ENCODE measurements at regions not wholly inside any gene's neighbourhood (a gene's known extent, or its start where the extent isn't known, plus 50 kb on each side); places are given as distances from the start of the nearest gene placed in this dataset.

DNA sequence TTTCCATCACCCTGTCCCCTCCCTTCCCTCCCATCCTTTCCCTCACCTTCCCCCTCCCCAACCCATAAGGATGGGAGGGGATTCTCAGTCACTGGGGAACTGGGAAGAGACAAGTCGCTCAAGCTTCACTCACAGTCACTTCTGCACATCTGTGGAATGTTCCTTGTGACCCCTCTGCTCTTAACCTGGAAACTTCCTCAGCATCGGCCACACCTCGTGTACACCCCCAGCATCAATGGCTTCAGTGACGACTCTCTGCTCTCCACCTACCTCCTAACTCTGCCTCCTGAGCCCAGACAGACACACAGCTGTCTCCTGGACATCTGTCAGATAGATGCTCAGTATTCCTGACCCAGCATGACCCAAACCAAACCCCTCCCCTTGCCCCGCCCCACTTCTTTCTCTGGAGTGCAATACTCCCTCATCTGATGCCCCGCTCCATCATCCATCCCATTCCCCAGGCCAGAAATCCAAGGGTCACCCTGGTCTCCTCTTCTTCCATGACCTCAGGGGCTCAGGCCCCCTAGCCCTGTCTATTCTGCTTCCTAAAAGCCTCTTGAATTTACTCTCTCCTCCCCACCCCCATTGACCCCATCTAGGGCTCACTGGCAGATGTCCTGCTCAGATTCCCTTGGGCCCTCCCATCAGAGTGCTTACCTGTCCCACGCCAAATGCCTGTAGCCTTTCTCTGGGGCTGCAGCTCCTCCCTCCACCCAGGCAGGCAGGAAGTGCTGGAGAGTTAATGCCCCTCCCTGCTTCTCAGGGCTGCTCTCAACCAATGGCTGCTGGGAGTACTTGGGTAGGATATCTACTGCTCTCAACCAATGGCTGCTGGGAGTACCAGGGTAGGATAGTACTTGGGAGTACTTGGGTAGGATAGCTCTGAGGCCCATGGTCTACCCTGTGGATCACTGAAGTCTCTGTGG lies 83.1 kb upstream of the CSF3R start:
- intact Hi-C loops (cut with DNase I), result no loop called here
- DNase-seq, result peak in 1 of 10 donors; percentile 27

DNA sequence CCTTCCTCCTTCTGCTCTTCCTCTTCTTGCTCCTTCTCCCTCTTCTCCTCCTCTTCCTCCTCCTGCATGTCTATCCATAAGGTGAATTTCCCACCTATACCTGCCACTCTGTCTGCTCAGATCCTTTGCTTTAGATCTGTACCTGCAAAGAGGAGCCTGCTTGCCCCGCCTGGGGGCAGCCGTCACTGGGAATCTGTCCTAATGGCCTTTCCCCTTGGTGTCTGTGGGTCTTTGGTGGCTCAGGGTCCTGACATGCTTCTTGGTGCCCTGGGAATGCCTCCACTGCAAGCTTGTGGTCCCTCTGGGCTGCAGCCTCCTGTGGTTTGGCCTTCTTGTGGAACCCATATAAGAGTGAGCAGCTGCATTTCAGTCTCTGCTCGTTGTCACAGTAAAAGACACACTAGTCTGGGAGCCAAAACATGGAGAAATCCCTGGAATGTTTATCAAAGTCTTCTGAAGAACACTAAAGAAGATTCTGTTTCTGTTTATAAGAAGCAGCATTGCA lies 79.5 kb upstream of the CSF3R start:
- DNase-seq, result peak in 1 of 10 donors; percentile 8
- intact Hi-C loops (cut with DNase I), result no loop called here

DNA sequence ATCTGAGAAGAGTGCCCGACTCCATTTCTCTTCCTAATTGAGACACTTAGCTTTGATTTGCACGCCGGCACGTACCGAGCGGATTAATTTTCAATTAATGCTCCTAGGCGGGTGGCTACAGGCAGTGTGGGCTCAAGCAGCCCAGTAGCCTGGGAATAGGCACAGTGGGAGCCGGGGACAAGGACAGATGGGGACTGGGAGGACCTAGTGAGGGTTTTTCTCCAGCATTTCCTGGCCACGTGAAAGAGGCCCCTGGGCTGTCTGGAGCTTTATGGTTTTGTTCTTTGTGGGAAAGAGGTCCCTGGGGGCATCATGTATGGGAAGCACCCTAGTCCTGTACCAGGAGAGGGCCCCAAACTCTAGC lies 78.6 kb upstream of the CSF3R start:
- peak in 1 of 10 donors; percentile 30 for DNase-seq
- intact Hi-C loops (cut with DNase I), result no loop called here

DNA sequence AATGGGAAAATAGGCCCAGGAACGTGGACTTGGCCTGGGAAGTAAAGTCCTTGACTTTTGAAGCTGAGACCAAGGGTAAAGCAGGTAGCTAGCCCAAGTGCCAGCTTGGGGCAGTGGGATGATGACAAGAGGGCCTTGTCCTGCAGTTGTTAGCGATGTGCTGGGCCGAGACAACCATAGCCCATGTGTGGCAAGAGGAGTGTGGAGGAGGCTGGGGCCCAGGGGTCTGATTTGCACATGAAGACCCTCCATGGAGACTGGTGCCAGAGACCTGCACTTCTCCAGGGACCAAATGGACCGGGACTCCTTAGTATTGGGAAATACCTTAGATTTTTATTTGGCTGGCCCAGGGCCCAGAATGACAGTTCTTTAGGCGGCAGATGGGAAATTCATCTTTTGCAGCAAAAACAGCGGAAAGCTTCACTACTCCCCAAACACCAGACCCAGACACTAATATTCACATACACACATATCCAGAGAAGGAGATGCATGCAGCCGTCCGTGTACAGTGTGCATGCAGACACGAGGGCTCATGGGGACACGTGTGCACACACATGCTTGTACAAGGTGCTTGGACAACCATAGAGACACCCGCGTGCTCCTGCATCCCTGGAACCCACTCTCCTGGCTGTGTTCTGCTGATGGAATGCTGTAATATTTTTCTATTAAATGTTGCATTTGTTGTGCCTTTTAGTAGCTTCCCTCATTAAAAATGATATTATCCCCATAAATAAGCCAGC lies 78.1 kb upstream of the CSF3R start:
- intact Hi-C loops (cut with DNase I), result no loop called here
- peak in 1 of 10 donors; percentile 44 for DNase-seq

DNA sequence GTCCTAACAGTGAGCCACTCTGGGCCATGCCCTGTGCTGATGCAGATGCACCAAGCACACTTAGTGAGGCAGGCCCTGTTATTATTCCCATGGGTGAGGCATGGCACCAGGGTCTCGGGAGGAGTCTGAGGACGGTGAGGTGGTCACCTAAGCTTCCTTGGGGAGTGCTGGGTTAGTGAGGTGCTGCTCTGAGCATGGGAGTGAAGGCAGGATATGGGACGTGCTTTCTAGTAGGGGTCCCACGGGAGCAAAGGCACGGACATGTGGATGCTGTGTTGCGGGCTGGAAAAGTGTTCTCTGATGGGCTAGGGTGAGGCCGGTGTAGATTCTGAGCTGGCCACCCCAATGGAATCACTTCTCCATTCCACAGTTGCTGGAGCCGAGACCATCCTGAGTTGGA lies 77.5 kb upstream of the CSF3R start:
- peak in 1 of 10 donors; percentile 47 for DNase-seq
- intact Hi-C loops (cut with DNase I), result no loop called here

DNA sequence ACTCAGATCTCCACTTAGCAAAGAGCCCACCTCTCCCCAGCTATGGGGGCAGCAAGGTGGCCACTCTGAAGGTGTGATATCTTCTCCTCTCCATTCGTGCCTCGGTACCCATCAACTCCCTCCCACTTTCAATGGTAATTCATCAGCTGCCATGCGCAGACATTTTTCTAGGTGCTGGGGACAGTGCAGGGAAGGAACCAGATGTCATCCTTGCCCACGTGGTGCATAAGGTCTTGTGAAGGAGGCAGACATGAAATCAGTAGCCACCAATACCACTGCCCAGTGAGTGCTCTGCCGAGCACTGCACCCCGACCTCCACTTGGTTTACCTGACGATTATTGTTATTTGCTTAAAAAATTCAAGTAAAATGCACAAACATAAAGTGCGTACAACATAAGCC lies 76.3 kb upstream of the CSF3R start:
- intact Hi-C loops (cut with DNase I), result no loop called here
- peak in 1 of 10 donors; percentile 36 for DNase-seq

DNA sequence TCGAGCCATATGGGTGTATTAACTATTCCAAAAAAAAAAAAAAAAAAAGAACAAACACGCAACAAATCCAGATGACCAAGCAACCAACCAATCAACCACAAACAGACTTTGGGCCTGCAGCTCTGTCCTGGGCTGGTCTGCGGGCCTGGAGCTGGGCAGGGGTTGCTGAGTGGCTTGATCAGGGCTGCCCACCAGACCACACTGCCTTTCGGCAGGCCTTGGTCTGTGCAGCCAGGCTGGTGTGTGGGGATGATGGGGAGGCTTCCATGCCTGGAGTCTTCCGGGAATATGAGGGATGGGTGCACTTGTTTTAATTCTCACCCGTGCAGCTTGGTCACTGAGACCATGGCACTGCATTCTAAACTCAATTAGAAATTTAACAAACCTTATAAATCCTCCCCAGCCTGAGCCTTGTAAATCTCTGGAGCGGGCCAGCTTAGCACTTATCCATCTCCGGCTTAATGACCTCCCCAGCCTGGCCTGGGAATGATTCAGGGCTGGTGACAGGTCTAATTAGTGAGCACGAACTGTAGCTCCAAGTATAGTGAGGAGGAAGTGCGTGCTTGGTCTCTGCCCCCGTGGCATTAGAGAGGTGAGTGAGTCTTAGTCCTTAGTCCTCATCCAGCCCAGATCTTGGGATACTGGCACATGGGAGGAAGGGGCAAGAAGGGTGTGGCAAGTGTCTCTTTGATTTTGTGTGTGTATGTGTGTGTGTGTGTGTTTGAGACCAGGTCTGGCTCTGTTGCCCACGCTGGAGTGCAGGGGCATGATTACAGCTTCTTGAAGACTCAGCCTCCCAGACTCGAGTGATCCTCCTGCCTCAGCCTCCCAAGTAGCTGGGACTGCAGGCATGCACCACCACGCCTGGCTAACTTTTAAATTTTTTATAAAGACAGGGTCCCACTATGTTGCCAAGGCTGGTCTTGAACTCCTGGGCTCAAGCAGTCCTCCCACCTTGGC lies 74.6 kb upstream of the CSF3R start:
- intact Hi-C loops (cut with DNase I), result no loop called here
- peak in 1 of 10 donors; percentile 31 for DNase-seq

DNA sequence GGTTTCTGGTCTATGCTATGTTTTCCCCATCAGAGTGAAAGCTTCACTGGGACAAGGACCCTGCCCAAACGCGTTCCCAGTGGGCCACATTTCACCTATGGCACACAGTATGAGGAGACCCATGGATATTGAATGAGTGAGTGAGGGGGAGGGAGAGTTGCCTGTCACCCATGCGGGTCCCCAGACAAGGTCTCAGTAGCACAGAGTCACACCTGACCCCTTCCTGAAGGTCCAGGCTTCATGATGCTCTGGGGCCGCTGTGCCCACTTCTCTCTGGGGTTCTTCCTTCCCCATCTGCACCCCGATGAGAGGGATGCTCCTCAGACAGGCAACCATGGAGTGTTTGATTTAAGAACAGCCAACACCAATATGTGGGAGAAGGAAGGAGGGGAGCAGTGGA lies 72.3 kb upstream of the CSF3R start:
- DNase-seq, result peak in 1 of 10 donors; percentile 30
- intact Hi-C loops (cut with DNase I), result no loop called here

DNA sequence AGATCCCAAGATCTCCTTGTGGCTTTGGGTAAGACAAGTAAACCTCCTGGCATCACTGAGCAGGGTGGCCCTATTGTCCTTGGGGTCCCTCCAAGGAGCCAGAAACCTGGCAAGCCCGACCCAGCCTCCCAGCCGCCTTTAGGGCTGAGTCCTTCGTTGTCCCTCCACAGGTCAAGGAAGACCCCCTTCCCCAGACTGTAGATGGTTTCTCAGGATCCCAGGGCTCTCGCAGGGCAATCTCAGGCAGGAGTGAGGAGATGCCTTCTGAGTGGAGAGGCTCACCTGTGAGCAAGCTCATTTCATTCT lies 71.6 kb upstream of the CSF3R start:
- intact Hi-C loops (cut with DNase I), result no loop called here
- peak in 1 of 10 donors; percentile 32 for DNase-seq

DNA sequence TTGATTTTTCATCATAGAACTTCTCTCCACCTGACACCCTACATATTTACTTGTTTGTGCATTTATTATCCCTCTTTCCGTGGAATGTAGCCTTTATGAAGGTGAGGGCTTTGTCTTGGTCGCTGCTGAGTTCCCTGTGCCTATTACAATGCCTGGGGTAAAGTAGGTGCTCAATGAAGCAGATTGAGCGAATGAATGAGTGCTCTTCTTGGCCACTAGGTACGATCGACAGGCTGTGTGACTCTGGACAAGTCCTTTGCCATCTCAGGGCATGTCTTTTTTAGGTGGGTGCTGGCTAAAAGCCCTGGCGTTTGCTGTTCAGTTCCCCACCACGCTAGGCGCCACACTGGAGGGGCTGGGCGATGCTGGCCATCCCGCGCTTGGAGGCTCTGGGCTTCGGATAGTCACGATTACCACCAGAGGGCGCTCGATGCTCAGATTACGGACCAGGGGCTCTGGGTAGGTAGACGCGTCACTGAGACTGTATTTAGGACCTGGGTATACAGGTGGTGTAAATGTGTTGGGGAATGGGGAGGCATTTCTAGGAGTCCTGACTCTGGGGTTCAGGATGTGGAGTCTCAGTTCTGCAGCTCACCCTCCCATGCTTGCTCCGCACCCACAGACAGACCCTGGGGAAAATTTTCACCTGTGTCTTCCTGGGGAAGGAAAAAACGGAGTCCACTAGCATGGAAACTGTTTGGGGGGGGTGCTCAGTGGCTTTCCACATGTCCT lies 71.0 kb upstream of the CSF3R start:
- intact Hi-C loops (cut with DNase I), result no loop called here

DNA sequence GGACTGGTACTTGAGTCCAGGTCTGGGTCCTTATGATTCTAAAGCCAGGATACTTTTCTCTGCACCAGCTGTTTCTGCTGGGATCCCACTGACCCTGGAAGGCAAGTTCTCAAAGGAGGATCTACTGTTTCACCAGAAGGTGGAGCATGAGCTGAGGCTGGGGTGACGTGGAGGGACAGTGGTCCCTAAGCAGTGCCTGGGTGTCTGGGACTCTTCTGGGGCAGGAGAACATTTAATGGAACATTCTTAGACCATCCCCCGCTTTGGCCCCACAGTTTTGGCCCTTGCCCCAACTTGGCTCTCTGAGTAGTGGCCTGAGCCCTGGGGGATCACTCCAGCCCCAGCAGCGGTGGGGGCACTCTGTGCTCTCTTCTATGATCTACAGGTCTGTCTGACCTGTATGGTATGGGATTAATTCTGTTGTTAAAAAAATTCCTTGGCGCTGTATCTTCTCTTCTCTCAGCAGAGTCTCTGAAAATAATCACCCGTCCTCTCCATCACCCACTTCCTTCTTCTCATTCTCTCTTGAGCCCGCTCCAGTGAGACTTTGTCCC lies 60.3 kb upstream of the CSF3R start:
- intact Hi-C loops (cut with DNase I), result no loop called here
- DNase-seq, result peak in 1 of 10 donors; percentile 36

More for the DNA sequence above, 71.0 kb upstream of the CSF3R start:
- DNase-seq, result peak; percentile 40 to 94 (median 75)

DNA sequence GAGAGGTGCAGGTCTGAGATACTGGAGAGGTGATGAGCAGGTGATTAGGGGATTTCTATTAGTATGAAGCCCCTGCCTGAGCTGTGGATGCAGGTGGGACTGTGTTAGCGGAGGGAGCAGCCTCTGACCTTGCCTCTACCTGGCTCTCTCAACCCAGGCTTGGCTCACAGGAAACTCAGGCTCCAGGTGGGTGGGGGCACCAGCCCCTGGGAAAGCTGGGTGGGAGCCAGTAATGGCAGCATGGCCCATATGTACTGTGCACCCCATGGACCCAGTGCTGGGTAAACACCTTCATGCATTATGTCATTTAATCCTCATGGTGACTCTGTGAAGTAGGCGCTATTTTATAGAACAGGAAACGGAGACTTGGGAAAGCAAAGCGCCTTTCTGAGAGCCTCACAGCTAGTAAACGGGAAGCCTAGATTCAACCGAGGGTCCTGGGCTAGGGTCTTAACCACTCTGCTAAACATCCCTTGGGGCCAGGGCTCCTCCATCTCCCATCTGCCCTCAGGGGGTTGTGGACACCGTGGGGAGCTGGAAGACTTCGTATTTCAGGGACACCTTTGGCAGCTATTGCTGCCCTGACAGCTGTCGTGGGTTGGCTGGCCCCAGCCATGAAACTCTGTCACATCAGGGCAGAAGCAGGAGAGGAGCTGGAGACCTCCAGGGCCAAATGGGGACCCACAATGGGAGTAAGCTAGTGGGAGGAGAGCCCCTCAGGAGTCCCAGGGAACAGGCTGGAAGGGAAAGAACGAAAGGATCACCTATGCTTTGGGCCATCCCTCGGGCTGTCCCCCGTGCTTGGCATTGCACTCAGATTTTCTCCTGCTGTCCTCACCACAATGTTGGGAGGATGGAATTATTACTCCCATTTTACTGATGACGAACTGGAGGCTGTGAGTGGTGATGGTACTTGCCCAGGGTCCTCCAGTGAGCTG lies 59.6 kb upstream of the CSF3R start:
- intact Hi-C loops (cut with DNase I), result no loop called here
- DNase-seq, result peak in 1 of 10 donors; percentile 39

DNA sequence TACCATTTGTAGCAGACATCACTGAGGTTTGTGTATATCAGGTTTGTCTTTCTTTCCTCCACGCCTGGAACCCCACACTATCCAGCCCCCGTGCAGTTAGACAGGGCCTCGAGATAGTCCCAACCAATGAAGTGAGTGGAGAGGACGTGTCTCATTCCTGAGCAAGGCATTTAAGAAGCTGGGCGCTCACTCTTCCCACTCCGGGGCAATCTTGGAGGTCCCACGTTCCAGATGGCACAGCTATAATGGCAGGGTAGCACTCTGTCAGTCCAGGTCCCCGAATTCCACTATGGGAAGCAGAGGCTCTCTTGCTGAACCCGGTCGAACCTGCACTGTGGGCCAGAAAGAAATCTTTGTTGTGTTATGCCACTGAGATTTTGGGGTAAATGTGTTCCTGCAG lies 57.3 kb upstream of the CSF3R start:
- intact Hi-C loops (cut with DNase I), result no loop called here

DNA sequence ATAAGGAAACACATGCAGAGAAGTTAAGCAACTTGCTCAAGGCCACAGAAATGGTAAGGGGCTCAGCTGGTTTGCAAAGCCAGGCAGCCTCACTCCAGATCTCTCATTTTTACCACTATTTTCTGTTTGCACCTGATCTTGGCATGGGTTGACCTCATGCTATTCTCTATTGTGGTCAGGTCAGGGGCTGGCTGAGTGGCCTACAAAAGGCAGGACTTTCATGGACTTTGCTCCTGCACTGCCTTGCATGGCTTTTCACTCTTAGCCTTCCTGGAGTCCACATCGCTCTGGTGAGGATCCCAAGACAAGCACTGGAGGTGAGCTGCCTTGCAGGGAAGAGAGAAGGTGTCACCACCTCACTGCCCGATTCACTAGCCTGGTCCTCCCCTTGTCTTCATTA lies 56.8 kb upstream of the CSF3R start:
- peak in 1 of 10 donors; percentile 40 for DNase-seq
- intact Hi-C loops (cut with DNase I), result no loop called here

More for the DNA sequence above, 57.3 kb upstream of the CSF3R start:
- peak in 1 of 10 donors; percentile 27 for DNase-seq

DNA sequence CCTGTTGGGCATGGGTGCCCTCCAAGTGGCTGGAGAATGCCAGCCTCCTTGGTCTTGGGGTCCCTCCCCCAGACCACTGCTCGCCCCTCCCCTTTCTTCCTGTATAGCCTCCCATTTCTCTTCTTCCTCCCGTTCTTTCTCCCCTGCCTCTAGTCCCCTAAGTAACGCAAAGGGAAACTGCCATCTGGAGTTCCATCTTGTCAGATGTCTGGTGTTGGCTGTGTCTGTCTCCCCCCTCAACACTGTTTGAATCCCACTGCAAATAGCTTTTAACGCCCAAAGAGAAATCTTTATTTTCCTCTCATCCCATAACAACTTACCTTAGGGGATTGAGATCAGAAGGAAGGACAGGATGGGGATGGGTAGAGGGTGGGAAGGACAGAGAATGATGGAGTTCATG lies 55.3 kb upstream of the CSF3R start:
- no peak for DNase-seq
- intact Hi-C loops (cut with DNase I), result no loop called here

DNA sequence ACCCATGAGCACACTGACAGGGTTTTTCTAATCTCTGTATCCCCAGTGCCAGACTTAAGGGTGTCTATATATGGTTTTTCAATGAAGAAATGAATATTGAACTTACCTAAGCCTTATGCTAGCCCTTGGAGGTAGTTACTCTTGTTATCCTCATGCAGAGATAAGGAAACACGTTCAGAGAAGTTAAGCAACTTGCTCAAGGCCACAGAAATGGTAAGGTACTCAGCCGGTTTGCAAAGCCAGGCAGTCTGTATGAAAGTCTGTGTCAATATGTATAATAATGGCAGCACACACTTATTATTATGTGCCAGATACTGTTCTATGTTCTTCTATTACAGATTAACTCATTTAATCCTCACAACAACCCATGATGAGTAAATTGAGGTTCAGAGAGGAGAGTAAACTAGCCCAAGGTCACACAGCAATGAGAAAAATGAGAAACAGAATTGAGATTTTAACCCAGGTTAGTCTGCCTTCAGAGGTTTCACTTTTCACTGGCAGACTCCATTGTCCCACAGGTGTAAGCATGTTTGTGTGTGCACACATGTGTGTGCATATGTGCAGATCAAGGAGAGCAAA lies 54.6 kb upstream of the CSF3R start:
- DNase-seq, result no peak
- intact Hi-C loops (cut with DNase I), result no loop called here

DNA sequence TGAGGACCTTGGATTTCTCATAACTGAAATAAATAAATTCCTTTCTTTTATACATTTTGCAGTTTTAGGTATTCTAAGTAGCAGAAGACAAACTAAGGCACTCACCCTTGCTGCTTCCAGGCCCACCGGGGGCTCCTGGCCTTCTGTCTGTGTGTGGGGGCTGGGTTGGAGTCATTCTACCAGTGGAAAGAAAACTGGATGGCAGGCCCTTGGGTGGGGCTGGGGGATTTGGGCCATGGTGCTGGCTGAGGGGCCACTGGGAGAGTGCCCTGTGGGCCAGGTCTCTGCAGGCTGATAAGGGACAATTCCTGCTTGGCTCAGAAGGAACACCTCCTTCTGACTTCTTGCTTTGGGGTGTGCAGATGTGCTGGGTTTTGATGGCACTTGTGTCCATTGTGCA lies 54.0 kb upstream of the CSF3R start:
- intact Hi-C loops (cut with DNase I), result no loop called here
- peak in 1 of 10 donors; percentile 44 for DNase-seq

All from posterior cingulate gyrus (tissue), 11 donors.